Activated gamma-delta T cell (primary cell): ENCODE measurements at regions not wholly inside any gene's neighbourhood (a gene's known extent, or its start where the extent isn't known, plus 50 kb on each side); places are given as distances from the start of the nearest gene placed in this dataset.

ENCODE experiments used
- DNase-seq: peaks from one replicate; lab custom pipeline; 2025; lab: John Stamatoyannopoulos, UW

DNA sequence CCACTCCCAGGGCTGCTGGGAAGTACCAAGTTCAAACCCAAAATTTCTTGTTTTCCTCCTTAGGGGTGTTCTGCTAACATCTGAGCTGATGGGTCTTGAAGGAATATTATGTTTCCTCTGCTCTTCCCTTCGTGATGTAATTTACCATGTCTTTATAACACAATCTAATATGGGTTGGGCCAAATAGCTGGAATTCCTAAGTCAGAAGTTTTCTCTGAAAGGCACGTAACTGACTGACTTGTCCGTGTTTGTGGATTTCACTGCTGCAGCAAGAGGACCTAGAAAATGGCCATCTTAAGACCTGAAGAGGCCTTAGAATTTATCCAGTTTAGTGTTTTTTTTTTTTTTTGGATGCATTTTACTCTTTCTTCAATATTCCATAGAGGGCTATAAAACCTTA is 256.7 kb downstream of the DCDC2C start:
- no peak for DNase-seq

DNA sequence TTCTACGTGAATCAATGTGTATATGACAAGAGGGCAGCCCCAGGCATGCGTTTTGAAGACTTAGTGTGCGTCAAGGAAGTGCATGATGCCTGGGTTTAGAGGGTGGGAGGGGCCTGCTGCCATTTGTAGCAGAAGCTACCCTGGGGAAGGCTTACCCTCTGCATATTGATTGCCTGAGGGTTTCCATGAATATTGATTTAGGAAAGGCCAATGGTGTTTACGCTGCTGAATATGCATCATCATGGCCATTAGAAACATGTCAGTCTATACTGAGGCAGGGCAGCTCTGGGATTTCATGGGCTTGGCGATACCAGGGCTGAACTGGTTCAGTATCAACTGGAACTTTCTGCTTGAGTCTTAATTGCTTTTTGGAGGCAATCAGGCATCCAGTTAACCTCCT is 259.3 kb downstream of the DCDC2C start:
- DNase-seq: no peak

DNA sequence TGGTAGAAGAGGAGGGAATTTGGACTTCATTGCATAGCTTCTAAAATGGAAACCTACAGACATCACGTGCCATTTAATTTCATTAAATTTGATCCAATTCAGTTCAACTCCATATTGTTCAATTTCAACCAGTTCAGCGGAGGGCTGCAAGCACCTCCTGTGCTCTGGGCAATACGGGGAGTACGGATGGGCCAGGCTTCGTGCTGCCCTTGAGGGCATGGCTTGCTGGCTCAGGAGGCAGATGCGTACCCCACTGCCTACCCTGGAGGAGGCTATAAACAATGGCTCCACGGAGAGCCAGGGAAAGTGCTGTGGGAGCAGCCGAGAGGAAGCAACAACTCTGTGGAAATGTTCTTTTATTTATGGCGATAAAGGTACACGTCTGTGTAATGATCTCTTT is 261.8 kb downstream of the DCDC2C start:
- DNase-seq: no peak

DNA sequence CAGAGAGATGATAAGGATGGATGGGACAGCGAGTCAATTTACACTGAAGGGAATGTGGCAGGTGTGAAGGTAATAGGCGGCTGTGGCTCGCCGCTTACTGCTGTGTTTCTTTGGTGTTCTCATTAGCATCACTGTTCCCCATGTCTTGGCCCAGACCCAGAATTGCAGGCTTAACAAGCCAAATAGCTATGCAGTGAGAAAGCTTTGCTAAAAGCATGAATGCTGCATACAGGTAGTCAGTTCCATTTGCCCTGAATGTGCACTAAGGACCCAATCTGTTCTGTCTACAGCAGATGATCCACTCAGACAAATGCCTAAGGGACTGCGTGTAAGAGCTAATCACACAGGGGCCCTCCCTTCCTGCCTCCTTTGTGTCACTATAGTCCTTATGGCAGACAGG is 262.6 kb downstream of the DCDC2C start:
- no peak for DNase-seq

DNA sequence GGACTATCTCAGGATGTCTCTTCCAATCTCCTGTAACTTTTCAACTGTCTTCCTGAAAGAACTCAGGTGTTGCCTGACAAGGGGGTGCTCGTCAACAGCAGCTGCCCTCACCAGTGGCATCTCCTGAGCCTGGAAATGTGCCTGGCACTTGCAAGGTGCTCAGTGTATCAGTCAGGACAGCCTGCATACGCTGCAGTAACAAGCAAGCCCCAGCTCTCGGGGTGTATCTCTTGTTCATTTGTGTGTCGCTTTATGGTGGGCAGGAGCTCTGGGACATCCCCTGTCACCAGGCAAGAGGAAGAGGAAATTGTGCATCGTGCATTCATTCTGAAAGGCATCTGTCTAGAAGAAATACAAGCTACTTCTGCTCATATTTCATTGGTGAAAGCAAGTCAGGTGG is 263.1 kb downstream of the DCDC2C start:
- no peak for DNase-seq

DNA sequence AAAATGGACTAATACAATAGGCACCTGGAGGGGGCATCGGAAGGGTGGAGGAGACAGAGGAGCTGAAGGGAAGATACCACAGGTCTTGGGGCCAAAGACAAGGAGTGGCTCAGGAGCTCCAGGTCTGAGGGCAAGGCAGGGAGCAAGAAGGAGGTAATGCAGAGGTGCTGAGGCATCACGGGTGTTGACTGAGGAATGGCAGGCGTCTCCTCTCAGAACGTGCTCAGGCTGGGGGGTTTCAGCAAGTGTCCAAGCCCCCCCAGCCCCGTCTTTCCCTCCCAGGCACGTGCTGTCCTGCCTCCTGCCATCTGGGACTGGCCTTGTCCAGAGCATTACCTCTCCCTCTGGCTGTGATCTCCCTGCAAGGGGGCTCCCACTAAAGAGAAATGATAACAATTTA is 265.4 kb downstream of the DCDC2C start:
- DNase-seq: no peak

DNA sequence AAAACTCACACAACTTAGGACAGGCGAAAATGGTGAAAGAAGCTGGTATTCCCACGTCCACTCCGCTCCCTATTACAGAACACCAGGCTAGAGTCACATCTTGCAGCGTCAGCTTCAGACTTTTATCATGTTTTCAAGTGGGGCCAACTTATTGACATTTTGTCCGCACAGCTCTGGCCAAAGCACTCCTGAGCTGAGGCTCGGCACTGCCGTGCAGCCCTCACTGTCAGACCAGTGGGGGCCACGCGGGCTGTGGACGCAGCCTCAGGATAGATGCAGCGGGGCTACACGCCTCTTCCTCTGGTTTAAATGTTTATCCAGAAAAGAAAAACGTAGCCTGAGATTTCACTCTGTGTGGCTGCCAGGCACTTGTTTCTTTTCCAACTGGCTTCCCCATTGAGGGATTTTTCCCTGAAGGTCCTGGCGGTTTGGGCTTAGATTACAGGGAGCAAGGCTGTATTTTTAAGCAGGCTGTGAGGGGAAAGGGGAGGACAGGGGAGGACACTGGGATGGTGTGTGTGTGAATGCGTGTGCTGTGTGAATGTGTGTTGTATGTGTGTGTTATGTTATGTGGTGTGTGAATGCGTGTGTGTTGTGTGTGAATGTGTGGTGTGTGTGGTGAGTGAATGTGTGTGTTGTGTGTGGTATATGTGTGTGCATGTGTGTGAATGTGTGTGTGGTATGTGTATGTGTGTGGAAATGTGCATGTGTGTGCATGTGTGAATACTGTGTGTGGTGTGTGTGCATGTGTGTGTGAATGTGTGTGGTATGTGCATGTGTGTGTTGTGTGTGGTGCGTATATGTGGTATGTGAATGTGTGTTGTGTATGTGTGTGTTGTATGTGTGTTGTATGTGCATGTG is 267.6 kb downstream of the DCDC2C start:
- DNase-seq: no peak

DNA sequence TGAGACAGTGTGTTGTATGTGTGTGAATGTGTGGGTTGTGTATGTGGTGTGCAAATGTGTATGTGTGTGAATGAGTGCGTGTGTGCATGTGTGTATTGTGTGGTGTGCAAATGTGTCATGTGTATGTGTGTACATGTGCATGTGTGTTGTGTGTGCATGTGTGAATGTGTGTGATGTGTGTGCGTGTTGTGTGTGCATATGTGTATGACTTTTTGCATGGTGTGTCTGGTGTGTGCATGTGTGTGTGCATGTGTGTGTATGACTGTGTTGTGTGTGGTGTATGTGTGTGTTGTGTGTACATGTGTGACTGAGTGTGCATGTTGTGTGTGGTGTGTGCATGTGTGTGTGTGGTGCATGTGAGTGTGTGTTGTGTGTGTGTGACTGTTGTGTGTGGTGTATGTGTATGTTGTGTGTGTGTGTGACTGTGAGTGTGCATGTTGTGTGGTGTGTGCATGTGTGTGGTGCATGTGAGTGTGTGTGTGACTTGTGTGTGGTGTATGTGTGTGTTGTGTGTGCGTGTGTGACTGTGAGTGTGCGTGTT is 268.3 kb downstream of the DCDC2C start:
- DNase-seq: no peak

DNA sequence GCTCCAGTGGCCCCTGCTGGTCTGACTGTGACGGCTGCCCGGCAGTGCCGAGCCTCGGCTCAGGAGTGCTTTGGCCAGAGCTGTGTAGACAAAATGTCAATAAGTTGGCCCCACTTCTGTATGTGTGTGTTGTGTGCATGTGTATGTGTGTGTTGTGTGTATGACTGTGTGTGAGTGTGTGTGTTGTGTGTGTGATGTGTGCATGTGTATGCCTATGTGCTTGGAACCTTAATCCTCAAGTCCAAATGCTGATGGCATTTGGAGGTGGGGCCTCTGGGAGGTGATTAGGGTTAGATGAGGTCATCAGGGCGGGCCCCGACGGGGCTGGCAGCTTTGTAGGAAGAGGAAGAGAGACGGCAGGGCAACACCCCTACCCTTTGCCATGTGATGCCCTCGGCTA is 269.0 kb downstream of the DCDC2C start:
- no peak for DNase-seq

DNA sequence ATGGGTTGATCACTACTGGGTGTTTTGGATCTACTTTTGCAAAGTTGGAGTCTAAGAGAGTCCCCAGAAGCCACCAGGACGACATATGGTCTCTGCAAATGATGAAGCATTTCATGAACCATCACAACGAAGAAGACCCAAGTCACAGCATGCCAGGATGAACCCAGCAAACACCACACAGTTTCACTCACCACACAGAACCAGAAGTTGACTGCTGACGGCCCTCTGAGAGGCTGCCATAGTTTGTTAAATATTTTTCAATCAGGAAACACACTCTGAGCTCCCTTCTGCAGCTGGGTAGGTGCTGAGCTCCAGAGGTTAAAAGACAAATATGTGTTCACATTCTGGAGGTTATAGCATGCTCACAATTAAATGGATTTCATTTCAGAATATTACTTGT is 271.4 kb downstream of the DCDC2C start:
- DNase-seq: no peak

DNA sequence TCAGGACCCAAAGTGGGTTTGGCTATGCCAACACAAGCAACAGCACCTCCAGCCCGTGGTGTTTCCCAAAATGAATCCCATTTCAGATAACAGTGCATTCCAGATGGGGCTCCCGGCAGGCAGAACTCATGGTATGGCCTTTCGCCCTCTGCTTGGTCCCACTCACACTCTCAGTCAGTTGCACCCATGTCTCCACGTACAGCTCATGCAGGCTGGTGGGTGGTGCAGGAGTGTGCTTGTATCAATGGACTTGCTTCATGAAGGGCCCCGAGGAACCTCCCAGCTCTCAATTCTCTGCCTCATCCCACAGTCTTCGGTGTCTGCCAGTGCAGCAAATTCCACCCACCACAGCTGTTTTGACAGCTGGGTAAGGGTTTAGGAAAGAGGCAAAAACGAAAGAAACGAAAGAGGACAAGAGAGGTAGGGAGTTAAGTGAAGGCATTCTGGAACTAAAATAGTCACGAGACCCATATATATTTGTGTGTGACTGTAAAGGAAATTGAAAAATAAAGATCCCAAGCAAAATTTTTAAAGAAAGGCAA is 278.1 kb downstream of the DCDC2C start:
- no peak for DNase-seq

DNA sequence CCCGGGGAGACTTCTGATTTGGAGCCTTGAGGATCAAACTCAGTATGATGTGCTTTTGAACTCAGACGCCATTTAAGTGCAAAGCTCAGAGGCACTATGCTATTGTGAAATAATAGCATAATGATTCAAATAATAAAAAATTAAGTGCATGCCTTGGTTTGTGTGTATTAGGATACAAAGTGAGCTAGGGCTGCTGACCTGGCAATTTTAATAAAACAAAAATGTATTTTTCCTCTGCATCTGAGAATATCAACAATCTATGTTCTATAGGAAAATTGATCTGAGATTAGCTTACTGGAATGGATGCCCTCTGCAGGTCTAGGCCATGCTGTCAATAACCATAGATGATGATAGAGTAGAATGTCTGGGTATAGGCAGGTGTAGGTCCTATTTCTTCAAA is 278.8 kb downstream of the DCDC2C start:
- no peak for DNase-seq

DNA sequence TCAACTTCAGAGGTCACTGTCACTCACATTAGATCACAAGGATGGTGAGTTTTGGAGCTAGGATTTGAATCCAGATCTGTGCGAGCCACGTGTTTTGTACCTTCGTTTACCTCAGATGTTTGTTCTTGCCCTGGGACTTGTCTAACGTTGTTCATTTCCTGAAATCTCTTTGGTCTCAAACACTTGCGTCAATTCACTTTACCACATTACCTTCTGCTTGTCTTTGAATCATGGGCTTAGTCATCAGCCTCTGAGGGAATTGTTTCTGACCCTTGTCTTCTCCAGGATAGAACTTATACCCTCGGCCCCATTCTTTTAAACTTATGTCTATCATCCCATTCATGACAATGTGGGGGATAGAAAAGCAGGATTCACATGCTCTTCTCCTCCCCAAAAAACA is 282.7 kb downstream of the DCDC2C start:
- no peak for DNase-seq

DNA sequence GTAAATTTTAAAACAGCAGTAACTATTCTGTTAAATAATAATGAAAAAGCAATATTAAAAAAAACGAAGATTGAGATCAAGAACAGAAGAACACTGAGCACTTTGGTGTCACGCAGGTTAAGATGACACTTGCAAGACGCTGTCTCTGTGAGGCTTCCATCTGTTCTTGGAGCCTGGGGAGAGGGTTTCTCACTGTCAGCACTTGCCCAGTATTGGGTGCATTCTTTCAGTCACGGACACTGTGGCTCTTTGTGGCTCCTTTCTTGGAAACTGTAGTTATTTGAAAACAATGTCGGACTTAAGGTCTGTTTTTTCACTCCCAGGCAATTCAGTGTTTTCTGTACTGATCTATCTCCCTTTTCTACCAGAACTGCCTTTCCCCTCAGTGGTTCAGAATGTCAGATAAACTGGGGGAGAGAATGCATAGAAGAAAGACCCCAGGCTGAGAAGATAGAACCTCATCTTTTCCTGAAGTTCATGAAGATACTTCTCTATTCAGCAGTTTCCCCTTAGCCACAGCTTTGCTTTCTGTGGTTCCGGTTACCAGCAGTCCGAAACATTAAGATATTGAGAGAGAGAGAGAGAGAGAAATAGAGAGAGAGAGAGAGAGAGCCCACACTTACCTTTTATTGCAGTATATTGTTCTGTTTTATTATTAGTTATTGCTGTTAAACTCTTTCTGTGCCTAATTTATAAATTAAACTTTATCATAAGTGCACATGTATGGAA is 283.3 kb downstream of the DCDC2C start:
- DNase-seq: no peak

DNA sequence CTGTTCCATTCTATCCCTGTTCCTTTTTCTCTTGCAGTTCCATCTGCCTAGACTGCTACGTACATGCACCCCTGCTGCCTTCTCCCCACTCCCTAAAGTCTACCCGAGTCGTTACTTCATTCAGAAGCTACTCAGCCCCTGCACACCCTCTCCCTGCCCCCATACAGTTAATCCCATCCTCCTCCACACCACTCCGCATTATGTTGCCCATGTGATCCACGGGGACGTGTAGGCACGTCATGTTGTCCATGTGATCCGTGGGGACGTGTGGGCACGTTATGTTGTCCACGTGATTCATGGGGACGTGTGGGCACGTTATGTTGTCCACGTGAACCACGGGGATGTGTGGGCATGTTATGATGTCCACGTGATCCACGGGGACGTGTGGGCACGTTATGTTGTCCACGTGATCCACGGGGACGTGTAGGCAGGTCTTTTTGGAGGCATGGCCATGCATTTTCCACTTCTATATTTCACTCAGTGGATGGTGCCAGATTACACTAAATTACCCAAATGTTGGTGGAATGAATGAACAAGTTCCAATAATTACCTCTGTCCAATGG is 299.5 kb downstream of the DCDC2C start:
- no peak for DNase-seq

DNA sequence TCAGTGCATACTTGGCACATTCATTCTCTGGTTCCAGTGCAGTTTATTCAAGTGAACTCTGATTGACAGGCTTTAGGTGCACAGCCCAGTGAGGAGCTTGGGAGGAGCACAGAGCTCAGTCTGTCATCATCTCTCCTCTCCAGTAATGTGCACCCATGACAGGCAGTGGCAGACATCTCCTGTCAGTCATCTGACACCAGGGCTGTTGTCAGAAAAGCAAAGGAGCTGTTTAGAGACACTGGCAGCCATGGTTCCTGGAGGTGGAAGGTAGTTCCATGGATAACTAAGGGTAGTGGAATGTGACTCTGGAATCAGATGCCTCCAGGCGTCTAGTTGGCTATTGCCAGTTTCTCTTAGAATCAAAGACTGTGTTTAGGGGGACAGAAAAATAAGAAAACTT is 308.8 kb downstream of the DCDC2C start:
- DNase-seq: no peak

DNA sequence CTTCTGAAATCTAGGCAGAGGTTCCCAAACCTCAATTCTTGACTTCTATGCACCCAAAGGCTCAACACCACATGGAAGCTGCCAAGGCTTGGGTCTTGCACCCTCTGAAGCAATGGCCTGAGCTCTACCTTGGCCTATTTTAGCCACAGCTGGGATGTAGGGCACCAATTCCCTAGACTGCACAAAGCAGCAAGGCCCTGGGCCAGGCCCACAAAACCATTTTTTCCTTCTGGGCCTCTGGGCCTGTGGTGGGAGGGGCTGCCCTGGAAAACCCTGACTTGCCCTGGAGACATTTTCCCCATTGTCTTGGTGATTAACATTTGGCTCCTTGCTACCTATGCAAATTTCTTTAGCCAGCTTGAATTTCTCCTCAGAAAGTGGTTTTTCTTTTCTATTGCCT is 315.2 kb downstream of the DCDC2C start:
- no peak for DNase-seq

DNA sequence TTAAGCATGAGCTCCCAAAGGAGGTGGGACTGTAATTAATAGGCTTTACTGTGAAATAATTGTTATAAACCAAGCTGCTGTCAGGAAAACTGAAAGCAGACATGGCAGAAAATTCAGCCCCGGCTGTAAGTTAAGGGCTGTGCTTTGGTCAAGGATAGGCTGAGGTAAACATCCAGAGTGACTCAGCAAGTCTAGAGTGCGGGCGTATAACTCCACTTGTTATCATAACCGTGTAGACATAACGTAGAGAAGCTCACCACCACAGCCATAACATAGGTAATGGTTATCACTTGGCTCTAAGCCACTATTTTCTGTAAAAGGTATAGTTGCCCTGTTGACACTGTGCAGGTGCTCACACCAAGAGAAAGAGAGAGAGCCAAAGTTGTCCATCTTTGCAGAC is 316.8 kb downstream of the DCDC2C start:
- no peak for DNase-seq

DNA sequence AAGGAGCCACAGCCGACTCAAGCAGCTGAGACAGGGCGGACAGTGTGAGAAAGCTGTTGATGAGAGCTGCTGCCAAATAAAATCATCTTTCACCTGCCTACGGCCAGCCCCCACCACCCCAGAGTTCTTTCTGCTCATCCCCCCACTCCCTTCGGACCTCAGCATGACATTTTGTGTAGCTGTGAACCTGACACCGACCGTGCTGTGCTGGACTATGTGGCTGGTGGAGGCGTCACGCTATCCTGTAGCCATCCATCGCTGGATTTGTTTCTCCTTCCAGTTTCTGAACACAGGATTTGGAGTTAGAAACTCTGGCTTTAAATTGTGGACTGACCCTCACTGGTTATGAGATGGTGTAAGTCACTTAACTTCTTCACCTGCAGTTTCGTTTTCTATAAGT is 317.3 kb downstream of the DCDC2C start:
- no peak for DNase-seq

DNA sequence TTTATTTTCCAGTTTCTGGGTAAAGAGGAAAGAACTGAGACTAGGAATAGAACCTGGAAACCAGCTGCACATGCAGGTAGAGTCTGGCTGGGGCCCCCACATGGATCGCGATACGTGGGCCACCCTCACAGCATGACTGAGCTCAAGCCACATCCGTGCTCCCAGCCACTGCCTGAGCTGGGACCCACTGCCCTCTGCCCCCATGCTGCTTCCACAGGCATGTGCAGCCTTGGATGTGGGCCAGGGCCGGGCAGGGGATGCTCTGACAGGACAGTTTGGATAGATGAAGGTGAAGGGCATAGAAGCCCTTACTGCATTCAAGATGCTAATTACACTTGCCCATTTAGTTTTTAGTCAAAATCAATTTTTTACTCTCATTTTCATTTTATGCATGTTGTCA is 321.2 kb downstream of the DCDC2C start:
- no peak for DNase-seq

DNA sequence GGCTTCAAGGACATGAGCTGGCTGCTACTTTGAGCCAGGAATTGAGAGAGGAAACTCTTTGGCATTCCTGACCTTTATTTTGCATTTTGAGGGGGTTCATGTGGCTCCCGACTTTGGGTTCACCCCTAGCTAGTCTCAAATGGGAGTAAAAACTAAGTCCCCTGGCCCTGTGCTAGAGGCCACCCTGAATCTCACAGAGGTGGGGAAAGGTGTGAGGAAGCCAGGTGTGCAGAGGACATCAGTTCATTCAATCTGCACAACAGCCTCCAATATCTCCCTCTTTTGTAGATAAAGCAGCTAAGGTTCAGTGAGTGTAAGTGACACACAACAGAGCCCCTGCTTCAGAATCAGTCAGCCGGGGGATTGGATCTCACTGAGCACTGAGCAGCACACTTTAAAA is 325.7 kb downstream of the DCDC2C start:
- DNase-seq: no peak

DNA sequence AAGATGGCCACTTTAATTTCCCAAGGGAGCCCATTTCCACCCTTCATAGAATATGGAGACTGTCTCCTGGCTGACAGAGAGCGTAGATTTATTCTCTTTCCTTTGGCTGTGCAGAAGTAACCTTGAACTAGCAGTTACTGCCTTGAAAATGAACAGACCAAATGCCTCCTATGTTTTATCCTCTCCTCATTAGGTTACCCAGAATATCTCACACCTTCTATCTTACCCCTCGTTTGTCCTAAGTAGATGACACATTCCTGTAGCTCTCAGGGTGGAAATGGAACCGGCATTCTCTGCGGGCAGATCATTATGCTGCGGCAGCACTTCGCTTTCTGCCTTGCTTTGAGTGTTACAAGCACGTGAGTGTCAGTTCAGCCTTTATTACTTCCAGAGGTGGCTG is 336.5 kb downstream of the DCDC2C start:
- no peak for DNase-seq
